NCI-H345 treated with DMSO at 0.1 percent for 48 hours (cell line): ENCODE measurements at regions not wholly inside any gene's neighbourhood (a gene's known extent, or its start where the extent isn't known, plus 50 kb on each side); places are given as distances from the start of the nearest gene placed in this dataset.

Experiments
- DNase-seq: peaks from one replicate; lab custom pipeline; 2025; ENCODE audit not compliant: unreplicated experiment; lab: John Stamatoyannopoulos, UW

DNA sequence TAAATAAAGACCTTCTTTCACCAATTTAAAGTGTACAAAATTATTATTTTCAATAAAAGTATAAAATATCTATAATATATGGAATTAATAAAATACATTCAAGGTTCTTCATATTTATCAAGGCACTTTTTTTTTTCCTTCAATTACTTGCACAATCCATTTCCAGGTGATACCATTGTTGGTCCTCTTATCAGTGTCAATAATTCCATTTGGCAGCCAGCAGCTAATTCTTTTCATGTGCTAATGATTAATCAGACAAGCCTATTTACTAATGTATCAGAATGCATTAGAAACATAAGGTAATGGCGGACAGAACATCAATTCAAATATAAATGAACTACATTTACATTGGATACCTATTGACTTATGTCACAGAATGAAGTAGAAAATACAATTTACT lies 622.2 kb downstream of the TOX3 start:
- DNase-seq = no peak

DNA sequence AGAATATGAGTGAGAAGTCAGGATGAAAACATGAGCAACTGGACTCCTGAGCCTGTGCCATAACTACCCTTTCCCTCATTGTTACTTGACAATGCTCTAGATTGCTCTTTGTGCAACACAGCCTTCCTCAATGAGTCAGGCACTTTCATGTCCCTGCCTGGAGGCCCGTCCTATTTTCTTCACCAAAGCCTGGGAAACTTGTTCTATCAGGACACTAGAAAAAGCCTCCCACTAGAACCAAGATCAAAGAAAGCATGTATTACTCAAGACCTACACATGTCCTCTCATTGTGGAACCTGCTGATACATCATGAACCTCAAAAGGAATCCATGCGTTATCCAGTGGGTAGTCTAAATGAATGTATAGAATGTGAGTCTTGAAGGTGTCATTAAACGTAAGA lies 624.5 kb downstream of the TOX3 start:
- no peak for DNase-seq

- DNase-seq = no peak
These were observed 627.2 kb downstream of the TOX3 start for GRCh38 chr16:51919736-51920135.

DNA sequence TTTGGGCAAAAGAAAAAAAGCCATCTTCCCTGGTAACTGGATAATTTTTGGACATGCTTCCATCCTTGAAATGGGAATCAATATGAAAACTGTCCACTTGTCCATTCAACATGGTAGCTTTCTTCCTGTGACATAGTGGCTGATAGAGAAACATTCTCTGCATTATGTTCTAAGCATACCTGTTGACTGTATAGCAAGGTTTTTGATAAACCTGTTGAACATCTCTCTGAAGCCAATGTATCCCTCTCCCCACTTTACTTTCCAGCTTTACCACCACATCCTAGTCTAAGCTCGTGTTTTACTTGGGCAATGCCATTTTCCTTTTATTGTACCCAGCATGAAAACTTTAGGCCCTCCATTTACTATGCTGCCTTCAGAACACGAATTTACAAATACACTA lies 630.1 kb downstream of the TOX3 start:
- DNase-seq = no peak

- DNase-seq = no peak
These were observed 630.7 kb downstream of the TOX3 start for GRCh38 chr16:51916231-51916630.

DNA sequence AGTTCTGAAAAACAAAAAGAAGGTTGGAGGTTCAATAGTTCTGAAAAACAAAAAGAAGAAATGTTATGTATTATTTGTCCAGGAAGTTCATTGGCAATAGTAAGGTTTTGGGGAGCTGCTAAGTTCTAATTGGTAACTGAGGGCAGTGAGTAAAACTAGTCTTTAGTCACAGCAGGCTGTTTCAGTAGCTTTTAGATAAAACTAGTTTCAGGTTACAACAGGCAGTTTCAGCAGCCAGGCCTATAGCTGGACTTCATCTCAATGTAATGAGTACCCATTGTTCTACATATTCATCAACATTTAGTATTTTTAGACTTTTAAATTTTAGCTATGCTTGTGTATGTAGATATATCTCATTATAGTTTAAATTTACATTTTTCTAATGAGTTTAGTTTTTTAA lies 639.3 kb downstream of the TOX3 start:
- no peak for DNase-seq

DNA sequence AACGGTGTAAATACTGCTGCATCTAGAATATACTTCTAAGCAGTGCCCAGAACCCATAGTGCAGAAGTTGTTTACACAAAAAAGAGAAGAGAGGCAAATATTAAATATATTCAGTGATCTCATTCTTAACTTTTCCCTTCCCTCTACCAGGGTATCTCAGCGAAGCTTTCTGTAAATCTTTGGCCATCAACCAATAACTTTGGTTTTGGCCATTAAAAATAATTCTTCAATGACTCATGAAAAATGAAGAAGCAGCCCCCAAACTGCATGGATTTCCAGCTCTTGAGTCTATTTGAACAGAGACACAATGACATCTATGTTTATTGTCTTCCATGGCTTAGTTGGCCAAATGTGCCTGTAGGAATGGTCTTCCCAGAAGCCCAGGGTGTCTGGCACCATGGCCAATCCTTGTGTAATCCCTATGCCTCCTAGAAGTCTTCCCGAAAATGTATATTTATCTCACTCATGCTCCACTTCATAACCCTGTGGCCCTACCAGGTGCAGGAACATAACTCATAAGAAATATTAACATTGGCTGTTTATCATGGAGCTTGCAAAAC lies 646.6 kb downstream of the TOX3 start:
- DNase-seq = no peak

- no peak for DNase-seq
These were observed 648.1 kb downstream of the TOX3 start for GRCh38 chr16:51898872-51899271.

DNA sequence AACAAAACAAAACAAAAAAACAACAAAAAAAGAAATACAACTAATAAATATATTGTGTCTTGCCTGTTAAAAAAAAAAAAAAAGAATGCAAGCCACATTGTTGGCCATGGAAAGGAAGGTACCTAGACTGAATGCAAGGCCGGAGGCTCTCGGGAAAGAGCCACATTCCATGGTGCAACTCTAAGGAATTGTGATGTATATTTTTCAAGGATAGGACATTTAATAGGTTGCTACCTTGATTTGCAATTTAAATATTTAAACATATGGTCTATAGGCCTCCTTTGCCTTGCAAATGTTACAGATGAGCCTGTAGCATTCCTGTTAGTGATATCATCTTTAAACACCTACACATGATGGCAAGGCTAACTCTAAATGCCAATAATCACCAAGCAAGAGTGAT lies 650.9 kb downstream of the TOX3 start:
- no peak for DNase-seq

- no peak for DNase-seq
These were observed 654.5 kb downstream of the TOX3 start for GRCh38 chr16:51892293-51893007.

DNA sequence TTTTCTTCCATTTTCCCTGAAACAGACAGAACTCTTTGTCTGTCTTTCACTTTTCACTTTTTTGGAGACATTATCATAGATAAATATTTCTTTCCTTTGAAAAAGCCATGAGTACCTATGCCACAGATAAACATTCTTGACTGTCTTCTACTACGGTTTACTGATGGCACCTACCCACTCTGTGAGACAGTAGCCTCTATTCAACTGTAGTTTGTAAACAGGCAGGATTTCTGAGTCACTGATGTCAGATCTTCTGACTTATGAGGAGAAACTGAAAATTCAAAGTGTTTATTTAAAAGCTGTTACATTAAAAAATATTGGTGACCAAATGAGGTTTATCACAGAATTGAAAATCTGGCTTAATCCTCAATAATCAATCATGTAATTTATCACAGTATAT lies 658.4 kb downstream of the TOX3 start:
- no peak for DNase-seq

DNA sequence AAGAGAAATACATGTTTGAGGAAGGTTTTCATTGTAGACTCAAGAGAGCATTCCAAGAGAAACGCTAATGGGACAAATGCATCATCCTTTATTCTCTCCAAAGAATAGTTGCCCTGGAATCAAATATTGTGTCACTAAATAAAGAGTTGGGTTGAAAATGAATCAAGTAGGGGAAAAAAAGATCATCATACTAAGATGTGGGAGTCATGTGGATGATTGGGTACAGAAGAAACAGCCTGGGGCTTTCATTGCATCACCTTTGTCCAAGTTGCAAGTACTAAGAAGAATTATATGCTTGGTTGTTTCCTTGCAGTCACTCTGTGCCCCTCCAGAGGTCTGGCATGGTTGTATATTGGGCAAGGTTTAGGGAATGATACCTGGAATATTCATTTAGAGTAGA lies 658.9 kb downstream of the TOX3 start:
- no peak for DNase-seq

DNA sequence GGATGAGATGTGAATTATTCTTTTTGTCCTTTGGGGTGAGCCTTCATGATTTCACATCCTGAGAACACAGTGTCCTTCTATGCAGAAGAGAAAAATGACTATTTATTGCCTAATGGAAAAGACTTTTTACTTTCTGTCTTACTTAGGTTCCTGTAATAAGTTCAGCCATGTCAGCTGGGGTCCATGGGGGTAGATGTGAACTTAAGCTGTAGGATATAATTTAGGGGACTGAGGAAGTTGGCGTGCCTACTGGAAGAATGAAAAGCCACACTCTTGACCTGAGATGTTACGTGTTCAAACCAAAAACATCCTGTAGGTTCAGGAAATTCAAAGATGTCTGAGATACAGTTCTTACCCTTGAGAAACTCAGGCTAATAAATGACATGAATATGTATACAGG lies 660.5 kb downstream of the TOX3 start:
- DNase-seq = no peak

DNA sequence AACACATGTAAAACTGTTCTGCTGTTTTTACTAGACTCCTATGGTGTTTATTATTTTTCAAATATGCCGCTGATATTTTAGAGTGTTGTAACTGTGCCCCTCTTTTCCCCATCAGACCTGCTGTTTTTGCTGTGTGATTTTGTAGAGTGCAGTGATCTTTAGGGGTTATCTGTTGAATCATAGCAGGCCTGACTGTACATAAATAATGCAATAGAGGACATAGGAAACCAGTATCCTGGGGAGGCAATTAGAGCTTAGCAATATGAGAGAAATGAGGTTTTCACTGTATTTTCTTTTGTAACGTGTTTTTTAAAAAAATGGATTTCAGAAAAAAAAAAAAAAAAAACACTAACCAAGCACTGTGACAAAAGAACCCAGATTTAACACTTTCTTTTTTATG lies 662.2 kb downstream of the TOX3 start:
- DNase-seq = no peak

- no peak for DNase-seq
These were observed 665.2 kb downstream of the TOX3 start for GRCh38 chr16:51881731-51882130.

DNA sequence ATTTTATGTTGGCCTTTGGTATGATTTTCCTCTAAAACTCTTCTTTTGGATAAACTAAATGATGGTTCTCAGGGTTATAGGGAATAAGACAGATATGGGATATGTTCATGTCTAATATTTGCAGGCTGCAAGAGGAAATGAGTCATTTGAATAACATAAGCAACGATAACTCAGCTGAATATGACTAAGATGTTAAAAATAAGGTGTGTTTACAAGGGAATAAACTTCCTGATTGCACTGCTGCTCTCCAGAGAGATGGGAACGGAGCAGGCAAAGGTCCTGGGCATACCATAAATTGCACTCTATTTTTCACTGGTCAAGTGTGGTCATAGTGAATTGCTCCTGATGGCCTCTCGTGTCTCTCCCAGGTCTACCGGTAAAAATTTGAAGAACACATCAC lies 666.2 kb downstream of the TOX3 start:
- DNase-seq = no peak

GRCh38 chr16:51877686-51878085 lies 669.3 kb downstream of the TOX3 start:
- no peak for DNase-seq

GRCh38 chr16:51876934-51877333 lies 670.0 kb downstream of the TOX3 start:
- DNase-seq = no peak

DNA sequence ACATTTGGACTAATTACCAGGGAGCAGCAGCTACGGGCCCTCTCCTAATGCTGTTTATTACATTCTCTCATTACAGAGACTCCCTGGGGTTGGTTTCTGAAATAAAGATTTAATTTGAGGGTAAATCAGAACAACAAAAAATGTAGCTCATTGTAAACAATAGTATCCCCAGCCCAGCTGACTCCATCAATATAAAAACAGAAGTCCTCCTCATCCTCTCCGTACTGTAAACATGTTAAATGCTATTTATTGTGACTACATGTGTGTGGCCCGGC lies 670.4 kb downstream of the TOX3 start:
- no peak for DNase-seq

DNA sequence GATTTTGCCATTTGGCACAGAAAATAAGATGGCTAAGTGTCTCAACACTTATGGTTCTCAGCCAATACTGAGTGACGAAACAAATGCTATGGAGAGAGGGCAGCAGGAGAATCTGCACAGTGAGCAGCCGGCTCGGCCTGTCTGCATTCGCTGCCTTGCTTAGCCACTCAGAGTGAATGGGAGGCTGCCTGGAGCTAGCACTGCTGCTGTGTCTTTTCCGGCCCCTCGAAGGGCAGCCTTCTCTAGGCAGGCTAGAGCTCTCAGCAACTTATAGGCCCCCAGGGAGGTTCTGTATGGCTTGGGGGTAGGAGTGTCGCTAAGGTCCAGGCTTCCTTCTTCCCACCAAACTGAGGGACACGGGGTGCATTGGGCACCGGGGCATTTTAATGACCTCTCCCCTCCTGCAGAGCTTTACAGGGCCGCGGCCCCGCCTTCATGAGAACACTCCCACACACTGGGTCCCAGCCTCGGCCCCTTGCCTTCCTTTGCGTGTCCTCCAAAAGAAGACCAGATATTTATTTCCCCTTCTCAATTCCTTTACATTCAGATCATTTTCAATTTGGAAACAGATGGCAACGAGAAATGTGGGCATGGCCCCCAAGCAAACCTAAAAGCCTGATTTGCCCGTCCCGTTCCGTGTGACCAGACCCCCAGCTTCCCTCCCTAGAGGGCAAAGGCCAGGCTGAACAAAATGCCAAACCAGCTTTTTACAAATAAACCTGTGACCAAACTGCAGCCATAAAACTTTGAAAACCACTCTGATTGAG lies 670.9 kb downstream of the TOX3 start:
- DNase-seq = no peak

DNA sequence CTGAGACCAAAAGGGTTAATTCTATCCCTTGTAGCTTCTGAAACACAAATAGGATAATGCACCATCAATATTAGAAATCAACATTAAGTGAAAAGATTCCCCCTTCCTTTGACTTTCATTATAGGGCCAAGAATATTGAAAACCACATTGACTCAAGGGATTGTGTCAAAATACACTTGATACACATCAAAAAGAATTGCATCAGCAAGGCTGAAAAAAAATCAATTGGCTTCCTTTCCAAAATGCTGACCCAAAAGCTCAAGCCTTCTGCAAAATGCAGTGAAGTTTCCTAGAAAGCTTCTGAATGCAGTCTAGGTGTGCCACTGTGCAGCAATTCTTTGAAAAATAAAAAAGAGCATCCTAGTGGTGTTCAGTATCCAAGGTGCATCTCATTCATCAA lies 674.4 kb downstream of the TOX3 start:
- DNase-seq = no peak

- no peak for DNase-seq
These were observed 676.6 kb downstream of the TOX3 start for GRCh38 chr16:51870296-51870854.
